SK-N-MC (cell line): ENCODE measurements at regions not wholly inside any gene's neighbourhood (a gene's known extent, or its start where the extent isn't known, plus 50 kb on each side); places are given as distances from the start of the nearest gene placed in this dataset.
A peak's percentile ranks its signal among the peaks of the same experiment; 100 is the strongest.

Source experiments
- EZH2 ChIP-seq: fragments of 200-600 bp; sonication (generic); IDR thresholded peaks from one replicate; pipeline ENCODE4 v1.6.1; 2017; ENCODE audit warnings: antibody characterized with exemption
- POLR2AphosphoS5 ChIP-seq: IDR thresholded peaks from 2 replicates; pipeline ENCODE4 v1.6.1; 2012; ENCODE audit warnings: mild to moderate bottlenecking, low read depth, low read length, borderline replicate concordance

DNA sequence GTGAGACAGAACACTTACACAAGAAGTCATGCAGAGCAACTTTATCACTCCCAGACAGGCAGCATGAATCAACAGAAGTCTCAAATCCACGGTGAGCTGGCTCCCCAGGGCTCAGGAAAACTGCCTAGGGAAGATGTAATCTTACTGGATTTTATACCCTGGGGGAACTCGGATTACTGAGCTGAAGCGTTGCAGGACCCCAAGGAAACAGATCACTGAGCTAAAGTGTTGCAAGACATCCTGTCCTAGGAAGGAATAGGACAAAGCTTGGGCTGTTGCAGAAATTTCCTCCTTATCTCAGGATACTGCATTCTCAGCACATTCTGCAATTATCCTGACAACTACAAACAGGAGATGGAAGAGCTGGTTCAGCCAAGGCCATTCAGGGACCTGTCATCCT lies 224.8 kb downstream of the TFAP2A start:
- no peak for TF ChIP-seq EZH2
- TF ChIP-seq POLR2AphosphoS5 = peak; percentile 62; the same call in 1 of the 2 replicates
